Right lobe of liver (tissue), 6 donors: ENCODE measurements at regions not wholly inside any gene's neighbourhood (a gene's known extent, or its start where the extent isn't known, plus 50 kb on each side); places are given as distances from the start of the nearest gene placed in this dataset.

Source experiments
- ATAC-seq, 4 donors: fragments of 200-7000 bp; cut with Tn5 transposase; one replicate each; pipeline ENCODE4 v1.9.1; 2020; ENCODE audit warnings: mild to moderate bottlenecking in 4 of 4, moderate library complexity in 4 of 4
- DNase-seq, 3 donors: peaks; one replicate each; pipeline ENCODE4 v3.0.0-alpha.2; 2020
- H3K27ac ChIP-seq, 3 donors: fragments of 200-600 bp; one replicate each; pipeline ENCODE4 v1.8.0; 2022
- H3K27me3 ChIP-seq, 2 donors: fragments of 200-600 bp; one replicate each; pipeline ENCODE4 v1.8.0; 2022
- H3K36me3 ChIP-seq, 4 donors: fragments of 200-600 bp; sonication (generic) in 1 of 4; one replicate each; pipeline versions ENCODE4 v1.5.1 to v1.8.0; 2017 to 2022; ENCODE audit warnings: control low read depth in 1 of 4
- H3K4me1 ChIP-seq, 4 donors: fragments of 200-600 bp; sonication (generic) in 1 of 4; one replicate each; pipeline versions ENCODE4 v1.5.1 to v1.8.0; 2017 to 2022; ENCODE audit warnings: control low read depth in 1 of 4
- H3K4me3 ChIP-seq, 3 donors: fragments of 200-600 bp; one replicate each; pipeline ENCODE4 v1.8.0; 2022
- H3K9me3 ChIP-seq, 4 donors: fragments of 200-600 bp; sonication (generic) in 1 of 4; one replicate each; pipeline versions ENCODE4 v1.5.1 to v1.8.0; 2017 to 2022; ENCODE audit warnings: control low read depth in 1 of 4
- CTCF ChIP-seq, 4 donors: fragments of 200-600 bp in 3 of 4; fragments of 450-650 bp in 1 of 4; IDR thresholded peaks; one replicate each; pipeline versions ENCODE4 v1.5.1 to v1.8.0; 2016 to 2022; ENCODE audit warnings: antibody characterized with exemption in 4 of 4, mild to moderate bottlenecking in 2 of 4
- POLR2A ChIP-seq: fragments of 450-650 bp; IDR thresholded peaks from one replicate; pipeline ENCODE4 v1.6.1; 2017; ENCODE audit warnings: antibody characterized with exemption, mild to moderate bottlenecking
- WGBS: methylation state at CpG from one replicate; pipeline ENCODE4 v1.1.6; 2018; ENCODE audit warnings: low coverage, low lambda C conversion rate; ENCODE audit not compliant: insufficient coverage; ENCODE audit errors: missing lambda C conversion rate; 5-methylcytosine and 5-hydroxymethylcytosine counted together
- intact Hi-C, 2 donors: fragments of 100-400 bp; cut with DNase I; formaldehyde crosslinking; loops; one replicate each; pipeline versions ENCODE4 v1.11.2 to v1.14.1; 2022
- donor health status: DM: no; HTN: yes; CAD: no.
- donor health status: DM: no; HTN: no; CAD: no.
- donor health status: DM: no; HTN: no; CAD: no.
- donor health status: DM: no; HTN: yes; CAD: no.
- donor health status: DM: no; HTN: yes; CAD: no.

- Histone ChIP-seq H3K36me3 (no peaks in the 10 kb centered on the region), H3K27me3 (no peaks in the 10 kb centered on the region), H3K4me3 (no peak overlapping the region), H3K4me1 (no peaks in the 10 kb centered on the region), H3K27ac (no peak overlapping the region), H3K9me3 (no peaks in the 10 kb centered on the region)
- DNase-seq (peak in 1 of 3 donors; percentile 46), ATAC-seq (peak; percentile 30 to 79 (median 63))
- TF ChIP-seq POLR2A, result no peak
- peak; percentile 17 to 55 (median 33) for TF ChIP-seq CTCF (IDR thresholded peaks at IDR 0.05)
- WGBS, result 35% methylated on average over 6 of the region's 14 CpGs
- intact Hi-C loops, result no loop called here
Measured at GRCh38 chr11:112797648-112798293, 163.4 kb upstream of the NCAM1 start.

- no peak for ATAC-seq
- intact Hi-C loops, result no loop called here
- 84% methylated on average over 4 of the region's 11 CpGs for WGBS
- H3K36me3 ChIP-seq, result no peaks in the 10 kb centered on the region
- no peak overlapping the region for H3K27ac ChIP-seq
- H3K27me3 ChIP-seq, result no peaks in the 10 kb centered on the region
- DNase-seq, result no peak
- H3K4me3 ChIP-seq, result no peak overlapping the region
- no peaks in the 10 kb centered on the region for H3K4me1 ChIP-seq
- H3K9me3 ChIP-seq, result no peaks in the 10 kb centered on the region
- TF ChIP-seq CTCF (IDR thresholded peaks at IDR 0.05) (no peak), POLR2A (no peak)
Measured at GRCh38 chr11:112801025-112801816, 160.0 kb upstream of the NCAM1 start.

GRCh38 chr11:112801817-112802088 lies 159.5 kb upstream of the NCAM1 start:
- Histone ChIP-seq H3K4me3 (no peak overlapping the region), H3K27ac (no peak overlapping the region), H3K27me3 (no peaks in the 10 kb centered on the region), H3K36me3 (no peaks in the 10 kb centered on the region), H3K4me1 (no peaks in the 10 kb centered on the region), H3K9me3 (no peaks in the 10 kb centered on the region)
- no peak for TF ChIP-seq POLR2A
- TF ChIP-seq CTCF (IDR thresholded peaks at IDR 0.05), result no peak
- DNase-seq (no peak), ATAC-seq (no peak)
- intact Hi-C loops, result no loop called here
- WGBS, result 65% methylated on average over 4 of the region's 5 CpGs

- no peak overlapping the region for H3K27ac ChIP-seq
- H3K4me3 ChIP-seq, result no peak overlapping the region
- intact Hi-C loops, result no loop called here
- no peak for DNase-seq
- no peak for TF ChIP-seq POLR2A
- TF ChIP-seq CTCF (IDR thresholded peaks at IDR 0.05), result no peak
- H3K4me1 ChIP-seq, result no peaks in the 10 kb centered on the region
- no peaks in the 10 kb centered on the region for H3K36me3 ChIP-seq
- no peaks in the 10 kb centered on the region for H3K9me3 ChIP-seq
- no peak for ATAC-seq
- 25% methylated on average over 3 of the region's 3 CpGs for WGBS
- no peaks in the 10 kb centered on the region for H3K27me3 ChIP-seq
Measured at GRCh38 chr11:112805658-112806057, 155.6 kb upstream of the NCAM1 start.
